ENCODE measurements at regions not wholly inside any gene's neighbourhood (a gene's known extent, or its start where the extent isn't known, plus 50 kb on each side); places are given as distances from the start of the nearest gene placed in this dataset.

DNA sequence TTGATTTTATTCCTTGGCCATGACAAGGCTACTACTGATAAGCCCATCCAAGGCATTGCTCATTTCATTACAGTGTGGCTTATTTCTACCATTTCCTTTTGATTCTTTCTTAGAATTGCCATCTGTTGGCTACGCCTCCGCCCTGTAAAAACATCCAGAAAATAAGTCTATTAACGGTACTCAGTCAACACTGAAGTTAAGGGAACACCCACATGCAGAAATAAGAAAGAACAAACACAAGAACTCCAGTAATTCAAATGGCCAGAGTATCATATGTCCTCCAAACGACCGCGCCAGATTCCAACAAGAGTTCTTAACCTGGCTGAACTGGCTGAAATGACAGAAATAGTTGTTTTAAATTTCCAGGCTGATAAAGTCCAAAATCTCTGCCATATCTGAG is 90.3 kb downstream of the CXXC4 start:
- DNase-seq (ENCODE audit: insufficient read length, low spot score), result no peak
- no peak for FAIRE-seq
- TF ChIP-seq, protein P1, sequence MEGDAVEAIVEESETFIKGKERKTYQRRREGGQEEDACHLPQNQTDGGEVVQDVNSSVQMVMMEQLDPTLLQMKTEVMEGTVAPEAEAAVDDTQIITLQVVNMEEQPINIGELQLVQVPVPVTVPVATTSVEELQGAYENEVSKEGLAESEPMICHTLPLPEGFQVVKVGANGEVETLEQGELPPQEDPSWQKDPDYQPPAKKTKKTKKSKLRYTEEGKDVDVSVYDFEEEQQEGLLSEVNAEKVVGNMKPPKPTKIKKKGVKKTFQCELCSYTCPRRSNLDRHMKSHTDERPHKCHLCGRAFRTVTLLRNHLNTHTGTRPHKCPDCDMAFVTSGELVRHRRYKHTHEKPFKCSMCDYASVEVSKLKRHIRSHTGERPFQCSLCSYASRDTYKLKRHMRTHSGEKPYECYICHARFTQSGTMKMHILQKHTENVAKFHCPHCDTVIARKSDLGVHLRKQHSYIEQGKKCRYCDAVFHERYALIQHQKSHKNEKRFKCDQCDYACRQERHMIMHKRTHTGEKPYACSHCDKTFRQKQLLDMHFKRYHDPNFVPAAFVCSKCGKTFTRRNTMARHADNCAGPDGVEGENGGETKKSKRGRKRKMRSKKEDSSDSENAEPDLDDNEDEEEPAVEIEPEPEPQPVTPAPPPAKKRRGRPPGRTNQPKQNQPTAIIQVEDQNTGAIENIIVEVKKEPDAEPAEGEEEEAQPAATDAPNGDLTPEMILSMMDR (IDR thresholded peaks at IDR 0.05; ENCODE audit: insufficient read depth, missing control alignments), result no peak

DNA sequence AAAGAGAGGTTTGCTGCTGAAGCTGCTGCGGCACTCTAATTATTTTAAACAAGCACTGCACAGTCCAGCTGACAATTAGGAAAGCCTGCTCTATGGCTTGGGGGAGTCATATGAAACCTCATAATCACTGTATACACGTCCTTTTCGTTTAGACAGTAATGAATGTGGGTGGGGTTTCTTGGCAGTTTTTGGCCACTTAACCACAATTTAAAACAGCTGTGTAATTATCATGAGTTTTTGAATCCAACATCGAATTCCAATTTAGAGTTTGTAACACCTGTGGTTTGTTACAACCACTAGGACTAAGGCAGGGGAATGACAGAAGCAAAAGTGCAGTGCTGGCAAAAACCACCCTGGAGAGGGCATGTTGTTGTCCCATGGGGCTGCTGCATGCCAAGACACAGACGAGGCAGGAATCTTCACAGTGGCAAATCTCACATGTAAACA is 99.5 kb downstream of the CXXC4 start:
- DNase-seq (ENCODE audit: insufficient read length, low spot score), result no peak
- FAIRE-seq, result no peak
- TF ChIP-seq, protein P1 (IDR thresholded peaks at IDR 0.05; ENCODE audit: insufficient read depth, missing control alignments), result no peak

DNA sequence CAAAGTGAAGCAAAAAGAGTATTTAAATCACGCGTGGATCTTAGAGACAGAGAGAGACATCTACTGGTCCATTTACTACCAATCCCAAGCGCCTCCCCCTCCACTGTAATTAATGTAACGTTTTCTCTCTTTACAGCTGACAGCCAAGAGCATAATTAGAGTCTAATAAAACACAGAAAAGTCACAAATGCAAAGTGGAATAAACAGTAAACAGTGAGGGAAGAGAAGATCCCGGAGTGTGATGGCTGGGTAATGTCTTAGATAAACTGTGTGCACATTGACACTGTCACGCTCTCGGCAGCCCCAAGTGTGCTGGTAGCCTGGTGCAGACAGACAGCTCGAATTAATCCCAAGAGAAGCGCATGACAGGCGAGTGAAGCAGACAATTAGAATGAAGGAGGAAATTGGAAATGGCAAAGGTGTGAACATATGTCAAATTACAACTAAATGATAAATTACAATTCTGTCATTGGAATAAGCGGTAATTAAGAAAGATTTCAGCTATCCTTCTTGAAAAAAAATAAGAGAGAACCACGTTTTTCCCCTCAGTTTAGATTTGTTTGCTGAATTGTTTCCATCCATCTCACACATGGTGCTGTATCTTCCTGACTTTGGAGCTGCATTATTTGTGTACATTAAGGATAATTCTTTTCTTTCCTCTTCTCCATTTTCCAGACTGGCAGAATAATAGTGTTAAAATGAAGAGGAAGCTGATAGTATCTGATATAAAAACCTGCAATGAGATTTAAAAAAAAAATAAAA is 100.1 kb downstream of the CXXC4 start:
- FAIRE-seq, result peak; percentile 87
- TF ChIP-seq, protein P1 (IDR thresholded peaks at IDR 0.05; ENCODE audit: insufficient read depth, missing control alignments), result peak; percentile 14
- no peak for DNase-seq (ENCODE audit: insufficient read length, low spot score)

DNA sequence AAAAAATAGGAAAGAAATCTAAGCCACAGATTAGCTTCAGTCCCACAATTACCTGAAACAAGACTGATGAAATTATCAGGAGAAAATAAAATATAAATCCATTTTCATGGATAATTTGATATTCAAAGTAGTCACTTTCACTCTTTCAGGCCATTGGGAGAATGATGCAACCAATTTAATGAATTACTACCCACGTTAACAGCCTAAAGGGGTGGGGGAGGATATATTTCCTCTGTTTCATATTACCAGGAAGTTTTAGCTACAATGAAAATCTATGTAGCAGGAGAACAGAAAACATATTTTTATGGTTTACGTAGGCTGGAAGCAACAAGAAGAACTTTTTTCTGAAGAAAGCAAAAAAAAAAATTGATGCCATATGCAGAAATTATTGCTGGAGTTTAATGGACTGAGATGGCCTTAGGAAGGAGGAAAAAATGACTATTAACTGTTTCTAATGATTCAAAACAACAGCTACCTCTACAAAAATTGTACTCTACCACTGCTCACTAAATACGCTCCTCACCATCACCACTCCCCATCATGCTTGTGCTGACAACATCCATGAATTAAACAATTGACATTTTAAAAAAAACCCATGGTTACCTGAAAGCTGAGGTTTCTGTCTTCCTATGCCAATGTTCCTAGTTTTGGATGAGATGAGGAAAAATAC is 100.9 kb downstream of the CXXC4 start:
- DNase-seq (ENCODE audit: insufficient read length, low spot score) (no peak), FAIRE-seq (peak; percentile 55)
- TF ChIP-seq, protein P1 (IDR thresholded peaks at IDR 0.05; ENCODE audit: insufficient read depth, missing control alignments), result no peak

DNA sequence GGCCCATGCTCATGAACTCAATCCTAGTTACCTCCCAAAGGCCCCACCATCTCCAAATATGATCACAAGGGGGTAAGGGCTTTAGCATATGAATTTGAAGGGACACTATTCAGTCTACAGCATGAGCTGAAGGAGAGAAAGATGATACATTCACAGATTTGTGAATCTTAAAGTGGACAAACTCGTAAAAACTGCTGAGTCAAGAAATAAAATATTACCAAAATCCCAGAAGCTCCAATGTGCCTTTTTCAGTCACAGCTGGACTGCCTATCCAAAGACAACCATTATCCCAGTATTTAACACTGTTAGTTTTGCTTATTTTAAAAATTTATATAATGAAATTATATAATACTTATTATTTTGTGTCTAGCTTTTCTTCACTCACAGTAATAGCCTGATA is 109.0 kb downstream of the CXXC4 start:
- TF ChIP-seq, protein P1 (IDR thresholded peaks at IDR 0.05; ENCODE audit: insufficient read depth, missing control alignments), result no peak
- DNase-seq (ENCODE audit: insufficient read length, low spot score), result no peak
- FAIRE-seq, result no peak

DNA sequence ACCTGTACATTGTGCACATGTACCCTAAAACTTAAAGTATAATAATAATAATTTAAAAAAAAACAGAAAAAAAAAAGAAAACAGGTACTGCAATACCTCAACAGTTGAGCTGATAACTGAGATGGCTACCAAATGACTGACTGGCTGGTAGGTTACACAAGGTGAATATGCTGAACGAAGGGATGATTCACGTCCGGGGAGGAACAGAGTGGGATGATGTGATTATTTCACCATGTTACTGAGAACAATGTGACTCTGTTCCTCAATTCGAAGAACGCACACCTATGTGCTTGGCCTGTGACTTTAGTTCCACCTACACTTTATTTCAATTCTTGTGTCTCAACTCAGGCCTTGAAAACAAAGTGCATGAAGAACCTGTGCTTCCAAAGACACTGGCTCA is 111.7 kb downstream of the CXXC4 start:
- FAIRE-seq (no peak), DNase-seq (ENCODE audit: insufficient read length, low spot score) (no peak)
- TF ChIP-seq, protein P1 (IDR thresholded peaks at IDR 0.05; ENCODE audit: insufficient read depth, missing control alignments), result no peak

DNA sequence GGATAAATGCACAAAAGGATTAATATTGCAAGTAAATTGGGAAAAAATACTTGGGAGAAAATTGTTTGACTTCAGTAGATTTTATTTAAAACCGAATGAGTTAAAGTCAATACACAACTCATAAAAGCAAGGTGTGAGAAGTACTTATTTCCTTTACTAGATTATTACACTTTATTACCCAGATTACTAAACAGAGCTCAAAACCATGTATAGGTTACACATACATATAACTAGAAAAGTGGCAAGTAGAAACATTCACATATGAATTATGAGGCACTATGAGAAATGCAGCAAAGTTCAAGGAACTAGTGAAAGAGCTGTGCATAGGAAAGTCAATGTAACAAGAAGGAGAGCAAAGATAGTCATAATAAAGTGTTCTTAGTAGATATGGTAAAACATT is 113.0 kb downstream of the CXXC4 start:
- TF ChIP-seq, protein P1 (IDR thresholded peaks at IDR 0.05; ENCODE audit: insufficient read depth, missing control alignments), result no peak
- no peak for DNase-seq (ENCODE audit: insufficient read length, low spot score)
- no peak for FAIRE-seq

Data from D721Med (cell line).